Lung (tissue), 11 donors: ENCODE measurements at regions not wholly inside any gene's neighbourhood (a gene's known extent, or its start where the extent isn't known, plus 50 kb on each side); places are given as distances from the start of the nearest gene placed in this dataset.

Source experiments
- ATAC-seq: fragments of 200-7000 bp; cut with Tn5 transposase; one replicate; pipeline ENCODE4 v1.9.1; 2020; ENCODE audit warnings: moderate number of reproducible peaks; ENCODE audit not compliant: insufficient read depth, low FRiP score
- DNase-seq, 3 donors: peaks; one replicate each; pipeline ENCODE4 v3.0.0-alpha.2; 2013 to 2017
- H3K27ac ChIP-seq, 2 donors: one replicate each; pipeline ENCODE4 v1.5.1; 2013; ENCODE audit warnings: mild to moderate bottlenecking in 2 of 2, moderate library complexity in 2 of 2, control low read depth in 1 of 2, inconsistent platforms in 1 of 2, low read depth in 1 of 2, low read length in 1 of 2
- H3K27me3 ChIP-seq, 3 donors: one replicate each; pipeline ENCODE4 v1.5.1; 2013; ENCODE audit warnings: low read length in 2 of 3; ENCODE audit not compliant: control insufficient read depth in 3 of 3, insufficient read depth in 3 of 3
- H3K36me3 ChIP-seq, 4 donors: one replicate each; pipeline ENCODE4 v1.5.1; 2013; ENCODE audit warnings: low read length in 4 of 4, mild to moderate bottlenecking in 1 of 4, moderate library complexity in 1 of 4; ENCODE audit not compliant: control insufficient read depth in 4 of 4, insufficient read depth in 4 of 4
- H3K4me1 ChIP-seq, 5 donors: one replicate each; pipeline ENCODE4 v1.5.1; 2013; ENCODE audit warnings: low read length in 5 of 5, mild to moderate bottlenecking in 2 of 5, moderate library complexity in 1 of 5; ENCODE audit not compliant: control insufficient read depth in 5 of 5, insufficient read depth in 5 of 5
- H3K4me3 ChIP-seq: one replicate; pipeline ENCODE4 v1.5.1; 2013; ENCODE audit warnings: mild to moderate bottlenecking, control low read depth, moderate library complexity
- H3K9ac ChIP-seq, 2 donors: one replicate each; pipeline ENCODE4 v1.5.1; 2013; ENCODE audit warnings: low read length in 2 of 2, control low read depth in 1 of 2; ENCODE audit not compliant: insufficient read depth in 1 of 2
- H3K9me3 ChIP-seq, 4 donors: one replicate each; pipeline ENCODE4 v1.5.1; 2013; ENCODE audit warnings: low read length in 3 of 4, mild to moderate bottlenecking in 1 of 4, moderate library complexity in 1 of 4; ENCODE audit not compliant: control insufficient read depth in 4 of 4, insufficient read depth in 3 of 4
- WGBS, 2 donors: extraction: QIAGEN DNeasy Blood & Tissue Kit; methylation state at CpG; one replicate each; pipeline ENCODE4 v1.1.7; 2013; 5-methylcytosine and 5-hydroxymethylcytosine counted together
- TF ChIP-seq, protein P1 (sequence below): IDR thresholded peaks from 2 replicates; pipeline ENCODE4 v1.5.1; 2012; ENCODE audit warnings: mild to moderate bottlenecking; ENCODE audit errors: control extremely low read depth, extremely low read depth
- donor health status: control.
- donor health status: control.
- donor health status: Bipolar disorder and iron deficiency.
- donor health status: healthy.
- donor health status: DM: yes; HTN: yes; CAD: no.

GRCh38 chr10:1972406-1972805, 235.1 kb upstream of the ADARB2 start:
- no peak overlapping the region for H3K27ac ChIP-seq
- DNase-seq (no peak), ATAC-seq (no peak)
- H3K9ac ChIP-seq: no peak overlapping the region
- H3K36me3 ChIP-seq: no peaks in the 10 kb centered on the region
- peaks cover 0 to 2% (median 0%) of the 10 kb centered on the region in 5 donors for H3K4me1 ChIP-seq
- 90 to 95% methylated on average over 3 of the region's 3 CpGs for WGBS, 2 donors
- peaks cover 0 to 3% (median under 1%) of the 10 kb centered on the region in 4 donors for H3K9me3 ChIP-seq
- TF ChIP-seq, protein P1, sequence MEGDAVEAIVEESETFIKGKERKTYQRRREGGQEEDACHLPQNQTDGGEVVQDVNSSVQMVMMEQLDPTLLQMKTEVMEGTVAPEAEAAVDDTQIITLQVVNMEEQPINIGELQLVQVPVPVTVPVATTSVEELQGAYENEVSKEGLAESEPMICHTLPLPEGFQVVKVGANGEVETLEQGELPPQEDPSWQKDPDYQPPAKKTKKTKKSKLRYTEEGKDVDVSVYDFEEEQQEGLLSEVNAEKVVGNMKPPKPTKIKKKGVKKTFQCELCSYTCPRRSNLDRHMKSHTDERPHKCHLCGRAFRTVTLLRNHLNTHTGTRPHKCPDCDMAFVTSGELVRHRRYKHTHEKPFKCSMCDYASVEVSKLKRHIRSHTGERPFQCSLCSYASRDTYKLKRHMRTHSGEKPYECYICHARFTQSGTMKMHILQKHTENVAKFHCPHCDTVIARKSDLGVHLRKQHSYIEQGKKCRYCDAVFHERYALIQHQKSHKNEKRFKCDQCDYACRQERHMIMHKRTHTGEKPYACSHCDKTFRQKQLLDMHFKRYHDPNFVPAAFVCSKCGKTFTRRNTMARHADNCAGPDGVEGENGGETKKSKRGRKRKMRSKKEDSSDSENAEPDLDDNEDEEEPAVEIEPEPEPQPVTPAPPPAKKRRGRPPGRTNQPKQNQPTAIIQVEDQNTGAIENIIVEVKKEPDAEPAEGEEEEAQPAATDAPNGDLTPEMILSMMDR: no peak
- H3K27me3 ChIP-seq: no peaks in the 10 kb centered on the region
- no peak overlapping the region for H3K4me3 ChIP-seq

DNA sequence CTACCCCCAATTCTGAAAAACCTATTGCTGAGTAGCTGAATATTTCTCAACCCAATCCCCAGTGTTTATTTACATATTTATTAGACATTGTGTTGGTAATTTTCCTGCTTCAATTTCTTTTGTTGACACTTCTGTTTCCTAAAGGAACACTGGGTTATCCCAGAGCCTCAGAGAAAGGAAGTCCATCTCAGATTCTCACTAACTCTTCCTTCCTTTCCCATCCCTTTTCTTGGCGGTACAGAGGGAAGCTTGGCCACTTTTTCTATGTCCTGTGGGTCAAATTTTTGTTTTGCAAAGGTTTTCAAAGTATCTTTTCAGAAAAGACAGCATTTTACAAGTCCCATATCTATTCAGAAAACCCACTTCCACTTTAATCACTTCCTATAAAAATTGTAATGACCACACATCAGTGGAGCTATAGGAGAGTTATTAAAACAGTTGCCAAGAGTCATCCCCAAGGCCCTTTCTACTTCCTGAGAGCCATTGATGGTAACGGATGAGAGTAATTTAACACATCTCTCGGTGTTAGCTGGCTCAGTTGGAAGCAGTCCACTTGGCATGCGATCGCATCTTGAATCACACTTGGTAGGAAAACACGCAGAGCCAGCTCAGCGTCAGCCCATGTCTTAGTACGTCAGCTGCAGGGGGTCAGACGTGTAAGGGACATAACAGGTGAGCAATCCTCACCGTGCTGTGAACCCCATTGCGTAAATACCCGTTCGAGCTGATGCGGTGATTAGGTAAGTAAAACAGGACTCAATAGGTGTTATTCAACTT, 231.1 kb upstream of the ADARB2 start:
- H3K9ac ChIP-seq: no peak overlapping the region
- 64 to 70% methylated on average over 14 of the region's 14 CpGs for WGBS, 2 donors

DNA sequence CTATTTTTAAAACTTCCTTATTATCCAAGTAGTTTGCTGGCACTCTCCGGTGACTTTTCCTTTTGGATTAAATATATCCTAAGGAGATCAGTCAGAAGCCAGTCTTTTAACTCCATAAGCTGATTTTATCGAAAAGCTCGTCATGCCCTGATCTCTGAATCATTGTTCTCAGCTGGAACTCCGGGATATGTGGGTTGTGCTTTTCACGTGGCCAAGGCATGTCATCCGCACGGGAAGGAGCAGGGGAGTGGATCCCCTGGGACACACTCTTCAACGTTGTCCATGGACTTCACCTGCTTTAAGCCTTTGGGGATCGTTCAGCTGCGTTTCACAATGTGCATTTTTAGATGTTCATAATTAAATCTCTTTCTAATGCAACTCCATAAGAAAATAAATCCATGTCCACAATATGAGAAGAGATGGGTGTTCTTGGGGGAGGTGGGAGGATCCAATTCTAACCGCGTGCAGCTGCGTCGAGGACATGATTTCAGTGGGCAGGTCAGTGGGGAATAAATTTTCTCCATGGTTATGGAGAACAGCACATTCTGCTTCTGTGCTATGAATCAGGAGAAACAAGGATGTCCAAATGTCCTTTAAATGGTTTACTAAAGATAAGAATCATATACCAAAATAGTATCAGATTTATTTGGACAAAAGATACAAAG, 229.5 kb upstream of the ADARB2 start:
- Histone ChIP-seq H3K36me3 (no peaks in the 10 kb centered on the region), H3K9ac (no peak overlapping the region), H3K27me3 (peaks cover 0 to 4% (median 0%) of the 10 kb centered on the region in 3 donors), H3K4me3 (no peak overlapping the region), H3K9me3 (peaks cover 0 to 2% (median 0%) of the 10 kb centered on the region in 4 donors), H3K27ac (no peak overlapping the region), H3K4me1 (no peaks in the 10 kb centered on the region)
- TF ChIP-seq, protein P1: no peak
- ATAC-seq (no peak), DNase-seq (no peak)
- 80 to 86% methylated on average over 14 of the region's 14 CpGs for WGBS, 2 donors

More for the DNA sequence above, 231.1 kb upstream of the ADARB2 start:
- Histone ChIP-seq H3K9me3 (peaks cover 0 to 3% (median under 1%) of the 10 kb centered on the region in 4 donors), H3K4me3 (no peak overlapping the region), H3K27me3 (peaks cover 0 to 4% (median 0%) of the 10 kb centered on the region in 3 donors), H3K36me3 (no peaks in the 10 kb centered on the region), H3K27ac (no peak overlapping the region), H3K4me1 (no peaks in the 10 kb centered on the region)
- ATAC-seq (no peak), DNase-seq (peak in 2 of 3 donors; percentile 16 to 51)
- TF ChIP-seq, protein P1: no peak
